KMS-11 (cell line): ENCODE measurements at regions not wholly inside any gene's neighbourhood (a gene's known extent, or its start where the extent isn't known, plus 50 kb on each side); places are given as distances from the start of the nearest gene placed in this dataset.

ENCODE experiments used
- H2AFZ ChIP-seq: fragments of 200-600 bp; sonication (generic); 2 replicates; pipeline ENCODE4 v1.6.1; 2016; ENCODE audit warnings: antibody characterized with exemption, mixed run types, low read depth
- H3K27ac ChIP-seq: fragments of 200-600 bp; sonication (generic); 2 replicates; pipeline ENCODE4 v1.6.1; 2016; ENCODE audit warnings: mild to moderate bottlenecking, mixed run types
- H3K27me3 ChIP-seq: fragments of 200-600 bp; sonication (generic); 2 replicates; pipeline ENCODE4 v1.6.1; 2017; ENCODE audit warnings: mild to moderate bottlenecking, low read depth, mixed run types, moderate library complexity; ENCODE audit not compliant: insufficient read depth
- H3K36me3 ChIP-seq: fragments of 200-600 bp; sonication (generic); 2 replicates; pipeline ENCODE4 v1.6.1; 2017; ENCODE audit warnings: mild to moderate bottlenecking, mixed run types; ENCODE audit not compliant: insufficient read depth
- H3K4me1 ChIP-seq: fragments of 200-600 bp; sonication (generic); 2 replicates; pipeline ENCODE4 v1.6.1; 2016; ENCODE audit warnings: mild to moderate bottlenecking, low read depth, mixed run types; ENCODE audit not compliant: poor library complexity, severe bottlenecking
- H3K4me2 ChIP-seq: fragments of 200-600 bp; sonication (generic); 2 replicates; pipeline ENCODE4 v1.7.0; 2016; ENCODE audit warnings: mild to moderate bottlenecking, mixed run types
- H3K4me3 ChIP-seq: fragments of 200-600 bp; sonication (generic); IDR thresholded peaks from 2 replicates; pipeline ENCODE4 v1.6.1; 2017; ENCODE audit warnings: low read depth, low read length, mixed read lengths; ENCODE audit not compliant: insufficient read depth
- H3K79me2 ChIP-seq: fragments of 200-600 bp; sonication (generic); 2 replicates; pipeline ENCODE4 v1.6.1; 2016; ENCODE audit warnings: low read depth, mixed run types; ENCODE audit not compliant: insufficient read depth
- H3K9ac ChIP-seq: fragments of 200-600 bp; sonication (generic); 2 replicates; pipeline ENCODE4 v1.6.1; 2016; ENCODE audit warnings: mild to moderate bottlenecking, mixed run types
- H4K20me1 ChIP-seq: fragments of 200-600 bp; sonication (generic); 2 replicates; pipeline ENCODE4 v1.6.1; 2016; ENCODE audit warnings: mild to moderate bottlenecking, mixed run types; ENCODE audit not compliant: insufficient read depth
- CTCF ChIP-seq: fragments of 200-600 bp; sonication (generic); conservative IDR thresholded peaks from 2 replicates; pipeline ENCODE4 v1.6.1; 2017; ENCODE audit warnings: low read depth, mild to moderate bottlenecking, antibody characterized with exemption, low read length, moderate library complexity, mixed read lengths

GRCh38 chr6:128601060-128601459, 80.7 kb upstream of the PTPRK start:
- Histone ChIP-seq H3K79me2 (no peaks in the 10 kb centered on the region), H3K9ac (peak overlapping the region; percentile 10; the same call in 1 of the 2 replicates), H2AFZ (no peak overlapping the region; the same call in 1 of the 2 replicates), H3K36me3 (no peaks in the 10 kb centered on the region), H4K20me1 (no peaks in the 10 kb centered on the region), H3K4me1 (peaks cover 44% of the 10 kb centered on the region), H3K27me3 (no peaks in the 10 kb centered on the region), H3K4me2 (peak overlapping the region; percentile 71; the same call in 1 of the 2 replicates), H3K27ac (peak overlapping the region; percentile 60; the same call in 1 of the 2 replicates), H3K4me3 (no peak overlapping the region)
- TF ChIP-seq CTCF, result no peak

GRCh38 chr6:128600397-128600951, 80.1 kb upstream of the PTPRK start:
- Histone ChIP-seq H3K4me2 (peak overlapping the region; percentile 71; the same call in 1 of the 2 replicates), H3K4me1 (peaks cover 44% of the 10 kb centered on the region), H4K20me1 (no peaks in the 10 kb centered on the region), H3K27me3 (no peaks in the 10 kb centered on the region), H3K27ac (peak overlapping the region; percentile 60; the same call in 1 of the 2 replicates), H3K79me2 (no peaks in the 10 kb centered on the region), H2AFZ (peak overlapping the region; percentile 5; the same call in 1 of the 2 replicates), H3K36me3 (no peaks in the 10 kb centered on the region), H3K9ac (peak overlapping the region; percentile 10; the same call in 1 of the 2 replicates), H3K4me3 (no peak overlapping the region)
- no peak for TF ChIP-seq CTCF

GRCh38 chr6:128599036-128599435, 78.6 kb upstream of the PTPRK start:
- no peak overlapping the region for H3K4me3 ChIP-seq
- H3K4me2 ChIP-seq, result no peak overlapping the region
- no peaks in the 10 kb centered on the region for H3K79me2 ChIP-seq
- H3K27me3 ChIP-seq, result no peaks in the 10 kb centered on the region
- H3K27ac ChIP-seq, result no peak overlapping the region
- TF ChIP-seq CTCF, result no peak
- no peak overlapping the region for H3K9ac ChIP-seq
- H2AFZ ChIP-seq, result no peak overlapping the region
- no peaks in the 10 kb centered on the region for H3K36me3 ChIP-seq
- peaks cover 44% of the 10 kb centered on the region for H3K4me1 ChIP-seq
- H4K20me1 ChIP-seq, result no peaks in the 10 kb centered on the region

- Histone ChIP-seq H3K79me2 (no peaks in the 10 kb centered on the region), H3K4me3 (no peak overlapping the region), H3K27me3 (no peaks in the 10 kb centered on the region), H3K4me2 (no peak overlapping the region), H3K36me3 (no peaks in the 10 kb centered on the region), H3K9ac (no peak overlapping the region), H4K20me1 (no peaks in the 10 kb centered on the region), H3K4me1 (peaks cover 44% of the 10 kb centered on the region), H2AFZ (no peak overlapping the region), H3K27ac (no peak overlapping the region)
- TF ChIP-seq CTCF, result no peak
Measured at GRCh38 chr6:128598571-128598970, 78.2 kb upstream of the PTPRK start.
